GM19025 (cell line): ENCODE measurements at regions not wholly inside any gene's neighbourhood (a gene's known extent, or its start where the extent isn't known, plus 50 kb on each side); places are given as distances from the start of the nearest gene placed in this dataset.

ENCODE experiments used
- ATAC-seq: cut with Tn5 transposase; IDR thresholded peaks from one replicate; pipeline ENCODE4 v1.9.1; 2021; ENCODE audit warnings: mild to moderate bottlenecking, low read depth, moderate library complexity; ENCODE audit not compliant: unreplicated experiment

DNA sequence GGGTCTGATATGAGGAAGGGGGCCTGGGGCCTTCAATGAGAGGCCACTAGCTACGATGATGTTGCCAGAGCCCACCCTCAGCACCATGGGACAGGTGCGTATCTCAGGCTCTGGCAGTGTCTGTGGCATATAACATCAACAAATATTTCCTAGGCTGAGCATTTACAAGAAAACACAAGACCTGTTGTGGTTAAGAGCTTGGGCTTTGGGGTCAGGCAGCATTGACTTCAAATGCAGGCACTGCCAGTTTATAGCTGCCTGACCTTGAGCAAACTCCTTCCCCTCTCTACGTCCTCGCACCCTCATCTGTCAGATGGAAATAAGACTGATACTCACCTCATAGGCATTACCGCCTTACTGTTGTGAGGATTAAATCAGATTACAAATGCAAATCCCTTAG is 156.0 kb downstream of the KATNAL1 start:
- ATAC-seq = no peak

DNA sequence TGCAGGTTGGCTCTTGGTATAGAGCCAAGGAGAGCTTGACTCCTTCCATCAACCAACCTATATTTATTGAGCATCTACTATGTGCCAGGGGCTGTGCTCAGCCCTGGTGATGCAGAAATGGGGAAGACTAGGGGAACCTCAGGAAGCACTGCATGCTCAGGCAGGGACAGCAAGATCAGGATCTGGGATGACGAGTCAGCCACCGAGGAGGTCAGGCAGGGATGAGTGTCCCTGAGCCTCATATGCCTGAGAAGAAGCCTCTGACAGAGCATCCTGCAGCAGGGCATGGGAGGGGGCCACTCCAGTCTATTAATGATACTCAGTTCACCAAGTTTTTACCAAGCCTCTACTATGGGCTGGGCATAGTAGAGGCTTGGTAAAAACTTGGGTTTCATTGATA is 158.1 kb downstream of the KATNAL1 start:
- ATAC-seq = no peak

DNA sequence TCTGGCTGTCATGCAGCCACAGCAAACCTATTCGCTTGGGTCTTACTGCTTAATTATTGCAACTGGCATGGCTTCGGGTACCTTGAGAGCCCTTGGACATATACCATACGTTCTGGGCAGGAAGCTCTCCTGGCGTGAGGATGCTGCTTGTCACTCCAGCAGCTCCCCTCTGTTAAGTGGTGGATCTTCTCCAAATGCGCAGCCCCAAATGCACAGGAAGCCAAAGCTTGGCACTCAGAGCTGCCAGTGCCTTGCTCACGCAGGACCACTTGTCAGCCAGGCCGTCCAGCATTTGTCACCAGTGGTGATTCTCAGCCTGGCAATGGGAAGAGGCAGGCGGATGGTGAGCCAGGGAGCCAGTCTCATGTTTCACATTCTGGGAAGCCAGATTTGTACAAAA is 158.6 kb downstream of the KATNAL1 start:
- no peak for ATAC-seq

GRCh38 chr13:30148171-30148754 is 159.1 kb downstream of the KATNAL1 start:
- ATAC-seq = no peak

GRCh38 chr13:30147421-30147820 is 159.9 kb downstream of the KATNAL1 start:
- no peak for ATAC-seq

- ATAC-seq = no peak
These were observed 160.3 kb downstream of the KATNAL1 start for GRCh38 chr13:30147015-30147414.

DNA sequence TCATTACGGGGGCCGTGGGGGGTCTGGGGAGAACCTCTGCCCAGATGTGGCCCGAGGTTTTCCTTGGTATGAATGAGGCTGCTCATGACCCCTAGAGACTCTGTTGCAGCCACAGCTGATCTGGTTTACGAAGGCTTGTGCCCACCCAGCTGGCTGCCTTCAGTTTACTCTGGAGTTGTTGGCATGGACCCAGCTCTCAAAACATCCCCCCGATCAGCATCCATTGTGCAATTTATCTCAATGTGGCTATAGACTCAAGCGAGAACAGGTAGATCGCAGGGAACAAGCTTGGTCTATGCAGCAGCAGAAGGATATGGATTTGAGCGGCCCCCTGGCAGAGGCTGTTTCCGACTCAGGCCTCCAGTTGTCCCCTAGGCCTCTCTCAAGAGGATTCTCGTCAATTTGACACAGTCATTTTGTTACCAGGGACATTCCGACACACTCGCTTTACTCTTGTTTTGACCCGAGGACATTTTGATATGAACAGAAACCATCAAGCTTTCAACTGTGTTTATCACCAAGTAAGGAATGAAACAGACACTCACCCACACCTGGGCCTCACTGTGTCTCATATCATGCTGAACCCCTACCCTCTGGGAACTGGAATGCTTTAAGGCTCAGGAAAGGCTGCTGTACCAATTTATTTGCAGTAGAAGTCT is 161.5 kb downstream of the KATNAL1 start:
- peak; percentile 56 for ATAC-seq

DNA sequence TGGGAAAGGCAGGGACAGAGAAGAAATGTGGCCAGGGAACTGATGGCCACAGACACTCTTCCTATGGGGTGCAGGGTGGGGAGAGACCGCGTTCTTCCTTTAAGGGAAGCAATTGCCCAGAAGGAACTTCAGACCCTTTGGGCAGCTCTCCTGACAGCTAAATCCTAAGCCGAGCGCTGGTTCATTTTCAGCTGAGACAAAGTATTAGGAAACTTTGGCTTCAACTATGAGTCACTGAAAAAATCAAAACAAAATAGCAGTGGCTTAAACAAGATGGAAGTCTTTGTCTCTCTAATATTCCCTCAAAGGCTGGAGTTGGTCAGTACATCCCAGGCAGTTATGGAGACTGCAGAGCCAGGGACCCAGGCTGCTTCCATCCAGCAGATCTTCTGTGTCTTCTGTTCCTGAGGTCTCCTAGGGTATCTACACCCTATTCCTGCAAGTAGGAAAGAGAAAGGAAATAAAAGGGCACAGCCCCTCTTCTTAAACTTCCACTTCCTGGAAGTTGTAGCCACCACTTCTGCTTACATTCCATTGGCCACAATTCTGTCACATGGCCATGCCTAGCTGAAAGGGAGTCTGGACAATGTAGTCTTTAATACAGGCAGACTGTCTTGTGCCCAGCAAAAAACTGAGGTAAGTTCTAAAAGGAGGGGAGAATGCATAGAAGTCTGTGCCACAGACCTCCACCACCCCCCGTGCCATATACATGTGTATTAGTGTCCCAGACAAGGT is 163.5 kb downstream of the KATNAL1 start:
- no peak for ATAC-seq

GRCh38 chr13:30142486-30143211 is 164.7 kb downstream of the KATNAL1 start:
- ATAC-seq = no peak

- no peak for ATAC-seq
These were observed 165.4 kb downstream of the KATNAL1 start for GRCh38 chr13:30141775-30142485.

- ATAC-seq = no peak
These were observed 166.4 kb downstream of the KATNAL1 start for GRCh38 chr13:30140973-30141372.

DNA sequence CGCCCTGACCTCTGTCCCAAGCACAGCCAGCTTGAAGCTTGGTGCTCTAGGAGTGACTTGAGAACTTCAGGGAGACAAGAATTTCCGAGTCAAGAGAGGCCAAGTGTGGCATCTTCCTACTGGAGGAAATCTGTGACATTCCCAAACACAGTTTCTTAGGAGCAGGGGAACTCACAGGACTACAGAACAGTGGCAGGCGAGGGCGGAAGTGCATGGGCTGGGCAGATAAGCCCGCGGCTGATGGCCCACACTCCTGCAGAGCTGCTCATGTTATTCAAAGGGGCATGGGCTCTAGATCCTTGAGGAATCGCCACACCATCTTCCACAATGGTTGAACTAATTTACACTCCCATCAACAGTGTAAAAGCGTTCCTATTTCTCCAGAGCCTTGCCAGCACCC is 168.8 kb downstream of the KATNAL1 start:
- ATAC-seq = no peak

GRCh38 chr13:30135868-30136267 is 171.5 kb downstream of the KATNAL1 start:
- no peak for ATAC-seq

GRCh38 chr13:30135351-30135750 is 172.0 kb downstream of the KATNAL1 start:
- ATAC-seq = no peak

GRCh38 chr13:30134578-30134977 is 172.8 kb downstream of the KATNAL1 start:
- ATAC-seq = no peak

DNA sequence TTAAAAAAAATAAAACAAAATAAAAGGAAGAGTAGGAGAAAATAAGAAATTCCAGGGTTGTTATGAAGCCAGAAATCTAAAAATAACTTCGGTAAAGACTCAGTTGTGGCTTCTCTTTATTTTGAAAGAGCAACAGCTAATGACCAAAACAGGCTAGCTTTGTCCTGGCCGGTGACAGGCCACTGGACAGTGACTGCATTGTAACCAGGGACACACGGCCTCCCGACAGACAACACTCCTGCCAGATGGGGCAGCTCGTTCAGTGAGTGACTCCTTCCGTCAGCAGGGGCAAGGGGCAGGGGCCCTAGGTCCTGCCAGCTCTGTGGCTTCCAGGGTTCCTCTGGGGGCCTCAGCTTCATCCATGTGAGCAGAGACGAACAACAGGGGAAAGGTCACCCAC is 173.4 kb downstream of the KATNAL1 start:
- ATAC-seq = no peak

GRCh38 chr13:30133554-30133912 is 173.8 kb downstream of the KATNAL1 start:
- ATAC-seq = no peak

DNA sequence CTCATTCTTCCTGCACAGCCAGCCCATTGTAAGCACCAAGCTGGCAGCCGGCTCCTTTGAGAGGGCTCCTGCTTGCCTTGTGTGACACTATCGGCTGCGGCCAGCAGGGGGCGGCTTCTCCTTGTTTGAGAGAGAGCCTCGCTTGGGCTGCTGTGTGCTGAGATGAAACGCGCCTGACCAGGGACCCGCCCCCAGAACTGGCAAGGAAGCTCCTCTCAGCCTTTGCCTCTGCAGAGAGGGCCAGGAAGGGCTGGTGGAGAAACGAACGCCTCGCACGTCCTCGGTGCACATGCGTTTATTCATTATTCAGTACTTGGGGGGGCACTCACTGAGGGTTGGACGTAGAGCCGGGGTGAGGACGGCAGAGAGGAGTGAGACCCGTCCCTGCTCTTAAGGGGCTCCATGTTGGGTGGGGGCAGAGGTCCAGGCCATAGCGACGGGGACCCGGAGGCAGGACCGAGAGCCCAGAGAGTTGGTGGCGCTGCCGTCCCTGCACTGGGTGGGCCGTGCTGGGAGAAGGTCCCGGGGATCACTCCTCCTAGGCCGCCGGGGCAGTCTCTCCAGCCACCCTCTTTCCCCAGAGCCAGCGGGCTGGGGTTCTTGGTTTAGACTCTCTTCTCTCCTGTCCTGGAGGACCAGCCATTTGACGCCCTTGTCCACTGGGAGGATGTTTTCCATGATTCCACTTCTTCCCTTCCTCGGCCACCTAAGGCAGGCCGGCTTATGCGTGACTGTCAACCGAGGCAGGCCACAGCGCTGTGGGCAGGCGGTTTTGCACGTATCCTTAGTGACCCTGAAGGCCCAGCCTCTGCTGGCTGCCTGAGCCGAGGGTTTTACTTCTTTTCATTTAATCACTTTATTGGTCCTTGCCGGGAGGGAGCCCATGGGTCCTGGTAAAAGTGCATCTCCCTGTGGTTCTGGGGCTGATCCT is 174.5 kb downstream of the KATNAL1 start:
- ATAC-seq = peak; percentile 94

- no peak for ATAC-seq
These were observed 177.9 kb downstream of the KATNAL1 start for GRCh38 chr13:30129411-30129810.

DNA sequence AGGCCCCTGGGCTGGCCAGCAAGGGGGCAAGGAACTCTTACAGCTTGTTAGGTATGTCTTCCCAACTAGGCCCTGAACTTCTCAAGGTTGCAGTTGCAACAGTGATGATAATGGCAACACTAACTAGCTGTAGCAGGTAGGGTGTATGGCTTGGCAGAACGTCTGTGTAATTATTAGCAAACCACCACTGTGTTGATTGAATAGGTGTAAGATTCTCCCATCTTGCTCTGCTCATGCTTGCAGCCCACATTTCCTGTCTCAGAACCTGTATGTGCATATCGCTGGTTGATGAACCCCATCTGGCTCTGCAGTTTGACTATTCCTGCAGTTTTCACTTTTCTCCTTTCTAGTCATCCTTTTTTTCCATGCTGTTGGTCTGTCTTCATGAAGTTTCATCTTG is 178.8 kb downstream of the KATNAL1 start:
- ATAC-seq = no peak
